Chondrocyte (in vitro differentiated cells): ENCODE measurements at regions not wholly inside any gene's neighbourhood (a gene's known extent, or its start where the extent isn't known, plus 50 kb on each side); places are given as distances from the start of the nearest gene placed in this dataset.

ENCODE experiments used
- DNase-seq: peaks from one replicate; pipeline ENCODE4 v3.0.0; 2021; ENCODE audit warnings: mixed read lengths, low spot score
- H3K27ac Mint-ChIP-seq: one replicate; pipeline ENCODE4 v1.8.0; 2021; ENCODE audit warnings: mild to moderate bottlenecking, moderate library complexity, mixed read lengths; ENCODE audit not compliant: unreplicated experiment
- H3K27me3 Mint-ChIP-seq: 2 replicates; pipeline ENCODE4 v1.8.0; 2021; ENCODE audit warnings: low read depth, mixed read lengths
- H3K36me3 Mint-ChIP-seq: 2 replicates; pipeline ENCODE4 v1.8.0; 2021; ENCODE audit warnings: low read depth, mixed read lengths
- H3K4me1 Mint-ChIP-seq: 2 replicates; pipeline ENCODE4 v1.8.0; 2021; ENCODE audit warnings: low read depth, mild to moderate bottlenecking, mixed read lengths
- H3K4me3 Mint-ChIP-seq: one replicate; pipeline ENCODE4 v1.8.0; 2021; ENCODE audit warnings: mild to moderate bottlenecking, moderate library complexity, mixed read lengths; ENCODE audit not compliant: unreplicated experiment
- H3K9me3 Mint-ChIP-seq: 2 replicates; pipeline ENCODE4 v1.8.0; 2021; ENCODE audit warnings: low read depth, mixed read lengths
- CTCF ChIP-seq: fragments of 200-600 bp; sonication (generic); IDR thresholded peaks from 2 replicates; pipeline ENCODE4 v1.5.0; 2021; ENCODE audit warnings: antibody characterized with exemption, mild to moderate bottlenecking, moderate library complexity

- peaks cover 19% of the 10 kb centered on the region for H3K27me3 Mint-ChIP-seq
- no peak for DNase-seq
- no peak overlapping the region for H3K27ac Mint-ChIP-seq
- no peaks in the 10 kb centered on the region for H3K4me1 Mint-ChIP-seq
- H3K9me3 Mint-ChIP-seq: no peaks in the 10 kb centered on the region
- no peak overlapping the region for H3K4me3 Mint-ChIP-seq
- no peak for TF ChIP-seq CTCF
- no peaks in the 10 kb centered on the region for H3K36me3 Mint-ChIP-seq
Measured at GRCh38 chr15:47534673-47535072, 182.6 kb upstream of the SEMA6D start.

GRCh38 chr15:47541562-47541961 lies 175.7 kb upstream of the SEMA6D start:
- Mint-ChIP-seq H3K4me3 (no peak overlapping the region), H3K4me1 (peaks cover 3% of the 10 kb centered on the region), H3K27ac (no peak overlapping the region), H3K9me3 (no peaks in the 10 kb centered on the region), H3K36me3 (no peaks in the 10 kb centered on the region), H3K27me3 (peaks cover 23% of the 10 kb centered on the region)
- DNase-seq: no peak
- TF ChIP-seq CTCF: no peak

- Mint-ChIP-seq H3K9me3 (no peaks in the 10 kb centered on the region), H3K4me1 (peaks cover 3% of the 10 kb centered on the region), H3K27ac (no peak overlapping the region), H3K4me3 (no peak overlapping the region), H3K36me3 (no peaks in the 10 kb centered on the region), H3K27me3 (peaks cover 21% of the 10 kb centered on the region)
- no peak for DNase-seq
- no peak for TF ChIP-seq CTCF
Measured at GRCh38 chr15:47542312-47542989, 174.9 kb upstream of the SEMA6D start.

GRCh38 chr15:47548231-47548630 lies 169.1 kb upstream of the SEMA6D start:
- Mint-ChIP-seq H3K9me3 (no peaks in the 10 kb centered on the region), H3K36me3 (no peaks in the 10 kb centered on the region), H3K27ac (no peak overlapping the region), H3K4me3 (no peak overlapping the region), H3K27me3 (peaks cover 7% of the 10 kb centered on the region), H3K4me1 (no peaks in the 10 kb centered on the region)
- TF ChIP-seq CTCF: no peak
- DNase-seq: no peak

GRCh38 chr15:47548986-47549385 lies 168.3 kb upstream of the SEMA6D start:
- Mint-ChIP-seq H3K4me1 (no peaks in the 10 kb centered on the region), H3K27me3 (peaks cover 5% of the 10 kb centered on the region), H3K4me3 (no peak overlapping the region), H3K36me3 (no peaks in the 10 kb centered on the region), H3K9me3 (no peaks in the 10 kb centered on the region), H3K27ac (no peak overlapping the region)
- TF ChIP-seq CTCF: no peak
- no peak for DNase-seq
